ENCODE measurements at regions not wholly inside any gene's neighbourhood (a gene's known extent, or its start where the extent isn't known, plus 50 kb on each side); places are given as distances from the start of the nearest gene placed in this dataset.
A peak's percentile ranks its signal among the peaks of the same experiment; 100 is the strongest.

DNA sequence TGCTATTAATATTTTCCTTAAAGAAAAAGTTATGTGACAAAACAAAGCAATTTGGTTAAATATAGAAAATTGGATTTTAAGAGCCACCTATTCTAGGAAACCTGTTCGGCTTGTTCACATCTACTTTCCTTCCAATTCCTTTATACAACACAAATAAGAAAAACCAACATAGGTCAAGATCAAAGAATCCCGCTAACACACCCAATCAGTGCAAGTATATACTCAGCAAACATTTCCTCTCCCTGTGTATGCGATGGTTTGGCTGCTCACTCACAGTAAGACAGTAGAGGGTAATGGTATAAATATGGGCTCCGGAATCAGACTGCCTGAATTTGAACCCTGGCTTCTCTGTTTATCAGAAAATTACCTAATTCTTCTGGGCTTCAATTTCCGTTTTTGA, 757.5 kb upstream of the ZNF608 start:
- no peak for DNase-seq (ENCODE audit: low read depth, low spot score)
- in situ Hi-C loops (cut with HindIII; ENCODE audit: low pct_unique_long_range_greater_than_20kb, low sequenced_read_pairs) (no loop called here), intact Hi-C loops (cut with micrococcal nuclease; ENCODE audit: unreplicated experiment) (no loop called here)
- Histone ChIP-seq H3K27ac (ENCODE audit: low read length) (peak overlapping the region; percentile 5; the same call in 1 of the 2 replicates), H3K27me3 (ENCODE audit: control insufficient read depth, insufficient read depth, low read length) (no peaks in the 10 kb centered on the region), H3K4me1 (ENCODE audit: control insufficient read depth, insufficient read depth, low read length) (peaks cover 3% of the 10 kb centered on the region; the same call in 1 of the 2 replicates), H3K4me3 (ENCODE audit: low read depth in 2 of 2, low read length in 2 of 2) (no peak overlapping the region), H3K9me3 (ENCODE audit: control insufficient read depth, insufficient read depth, low read depth, low read length) (no peaks in the 10 kb centered on the region), H3K36me3 (ENCODE audit: control insufficient read depth, insufficient read depth, low read length) (no peaks in the 10 kb centered on the region)
- no TSS peak for BruUV-seq (replicated peaks)
- no peak for ATAC-seq
- ChIA-PET POLR2A (no interaction called here), CTCF (no interaction called here)
- TF ChIP-seq SIN3A (IDR thresholded peaks at IDR 0.05; ENCODE audit: borderline replicate concordance, insufficient read depth, low read depth, low read length) (no peak), TCF7L2 (IDR thresholded peaks at IDR 0.05; ENCODE audit: low read depth, low read length) (no peak), POLR2AphosphoS5 (IDR thresholded peaks at IDR 0.05; ENCODE audit: low read depth, low read length) (no peak)
- TF ChIP-seq, protein P1, sequence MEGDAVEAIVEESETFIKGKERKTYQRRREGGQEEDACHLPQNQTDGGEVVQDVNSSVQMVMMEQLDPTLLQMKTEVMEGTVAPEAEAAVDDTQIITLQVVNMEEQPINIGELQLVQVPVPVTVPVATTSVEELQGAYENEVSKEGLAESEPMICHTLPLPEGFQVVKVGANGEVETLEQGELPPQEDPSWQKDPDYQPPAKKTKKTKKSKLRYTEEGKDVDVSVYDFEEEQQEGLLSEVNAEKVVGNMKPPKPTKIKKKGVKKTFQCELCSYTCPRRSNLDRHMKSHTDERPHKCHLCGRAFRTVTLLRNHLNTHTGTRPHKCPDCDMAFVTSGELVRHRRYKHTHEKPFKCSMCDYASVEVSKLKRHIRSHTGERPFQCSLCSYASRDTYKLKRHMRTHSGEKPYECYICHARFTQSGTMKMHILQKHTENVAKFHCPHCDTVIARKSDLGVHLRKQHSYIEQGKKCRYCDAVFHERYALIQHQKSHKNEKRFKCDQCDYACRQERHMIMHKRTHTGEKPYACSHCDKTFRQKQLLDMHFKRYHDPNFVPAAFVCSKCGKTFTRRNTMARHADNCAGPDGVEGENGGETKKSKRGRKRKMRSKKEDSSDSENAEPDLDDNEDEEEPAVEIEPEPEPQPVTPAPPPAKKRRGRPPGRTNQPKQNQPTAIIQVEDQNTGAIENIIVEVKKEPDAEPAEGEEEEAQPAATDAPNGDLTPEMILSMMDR (IDR thresholded peaks at IDR 0.05) = no peak
- TF ChIP-seq, protein P2, sequence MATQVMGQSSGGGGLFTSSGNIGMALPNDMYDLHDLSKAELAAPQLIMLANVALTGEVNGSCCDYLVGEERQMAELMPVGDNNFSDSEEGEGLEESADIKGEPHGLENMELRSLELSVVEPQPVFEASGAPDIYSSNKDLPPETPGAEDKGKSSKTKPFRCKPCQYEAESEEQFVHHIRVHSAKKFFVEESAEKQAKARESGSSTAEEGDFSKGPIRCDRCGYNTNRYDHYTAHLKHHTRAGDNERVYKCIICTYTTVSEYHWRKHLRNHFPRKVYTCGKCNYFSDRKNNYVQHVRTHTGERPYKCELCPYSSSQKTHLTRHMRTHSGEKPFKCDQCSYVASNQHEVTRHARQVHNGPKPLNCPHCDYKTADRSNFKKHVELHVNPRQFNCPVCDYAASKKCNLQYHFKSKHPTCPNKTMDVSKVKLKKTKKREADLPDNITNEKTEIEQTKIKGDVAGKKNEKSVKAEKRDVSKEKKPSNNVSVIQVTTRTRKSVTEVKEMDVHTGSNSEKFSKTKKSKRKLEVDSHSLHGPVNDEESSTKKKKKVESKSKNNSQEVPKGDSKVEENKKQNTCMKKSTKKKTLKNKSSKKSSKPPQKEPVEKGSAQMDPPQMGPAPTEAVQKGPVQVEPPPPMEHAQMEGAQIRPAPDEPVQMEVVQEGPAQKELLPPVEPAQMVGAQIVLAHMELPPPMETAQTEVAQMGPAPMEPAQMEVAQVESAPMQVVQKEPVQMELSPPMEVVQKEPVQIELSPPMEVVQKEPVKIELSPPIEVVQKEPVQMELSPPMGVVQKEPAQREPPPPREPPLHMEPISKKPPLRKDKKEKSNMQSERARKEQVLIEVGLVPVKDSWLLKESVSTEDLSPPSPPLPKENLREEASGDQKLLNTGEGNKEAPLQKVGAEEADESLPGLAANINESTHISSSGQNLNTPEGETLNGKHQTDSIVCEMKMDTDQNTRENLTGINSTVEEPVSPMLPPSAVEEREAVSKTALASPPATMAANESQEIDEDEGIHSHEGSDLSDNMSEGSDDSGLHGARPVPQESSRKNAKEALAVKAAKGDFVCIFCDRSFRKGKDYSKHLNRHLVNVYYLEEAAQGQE (IDR thresholded peaks at IDR 0.05; ENCODE audit: insufficient read depth in 1 of 2, low read depth in 2 of 2, low read length in 1 of 2) = no peak

DNA sequence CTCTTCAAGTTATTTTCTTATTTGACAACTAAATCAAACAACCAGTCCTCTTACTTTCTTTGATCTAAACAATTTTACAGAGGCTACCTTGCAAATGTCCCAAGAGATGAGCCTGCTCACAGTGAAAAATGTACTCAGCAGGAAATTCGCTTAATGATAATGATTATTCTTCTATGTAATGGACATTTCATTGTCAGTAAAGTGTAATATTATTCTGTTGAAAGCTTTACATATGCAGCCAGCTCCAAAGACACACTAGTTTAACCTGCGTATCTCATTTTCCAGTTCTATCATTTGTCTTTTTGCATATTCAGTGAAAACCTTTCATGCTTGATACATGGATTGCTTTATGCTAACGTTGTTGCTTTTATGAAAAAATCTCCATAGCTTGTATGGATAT, 758.7 kb upstream of the ZNF608 start:
- no peak overlapping the region for H3K4me3 ChIP-seq (ENCODE audit: low read depth in 2 of 2, low read length in 2 of 2)

More for the DNA sequence above, 758.7 kb upstream of the ZNF608 start:
- ChIA-PET POLR2A (no interaction called here), CTCF (no interaction called here)
- no peak for TF ChIP-seq POLR2AphosphoS5 (IDR thresholded peaks at IDR 0.05; ENCODE audit: low read depth, low read length)
- TF ChIP-seq, protein P2 (IDR thresholded peaks at IDR 0.05; ENCODE audit: insufficient read depth in 1 of 2, low read depth in 2 of 2, low read length in 1 of 2) = no peak
- no peak for TF ChIP-seq SIN3A (IDR thresholded peaks at IDR 0.05; ENCODE audit: borderline replicate concordance, insufficient read depth, low read depth, low read length)
- TF ChIP-seq, protein P1 (IDR thresholded peaks at IDR 0.05) = no peak
- TF ChIP-seq TCF7L2 (IDR thresholded peaks at IDR 0.05; ENCODE audit: low read depth, low read length) = no peak
- Histone ChIP-seq H3K4me1 (ENCODE audit: control insufficient read depth, insufficient read depth, low read length) (no peaks in the 10 kb centered on the region; the same call in 1 of the 2 replicates), H3K27me3 (ENCODE audit: control insufficient read depth, insufficient read depth, low read length) (no peaks in the 10 kb centered on the region), H3K27ac (ENCODE audit: low read length) (peak overlapping the region; percentile 5; the same call in 1 of the 2 replicates), H3K36me3 (ENCODE audit: control insufficient read depth, insufficient read depth, low read length) (no peaks in the 10 kb centered on the region), H3K9me3 (ENCODE audit: control insufficient read depth, insufficient read depth, low read depth, low read length) (no peaks in the 10 kb centered on the region)
- no peak for ATAC-seq
- intact Hi-C loops (cut with micrococcal nuclease; ENCODE audit: unreplicated experiment) = no loop called here
- DNase-seq (ENCODE audit: low read depth, low spot score) = no peak
- in situ Hi-C loops (cut with HindIII; ENCODE audit: low pct_unique_long_range_greater_than_20kb, low sequenced_read_pairs) = no loop called here
- BruUV-seq (replicated peaks) = no TSS peak
